ENCODE measurements at regions not wholly inside any gene's neighbourhood (a gene's known extent, or its start where the extent isn't known, plus 50 kb on each side); places are given as distances from the start of the nearest gene placed in this dataset.

DNA sequence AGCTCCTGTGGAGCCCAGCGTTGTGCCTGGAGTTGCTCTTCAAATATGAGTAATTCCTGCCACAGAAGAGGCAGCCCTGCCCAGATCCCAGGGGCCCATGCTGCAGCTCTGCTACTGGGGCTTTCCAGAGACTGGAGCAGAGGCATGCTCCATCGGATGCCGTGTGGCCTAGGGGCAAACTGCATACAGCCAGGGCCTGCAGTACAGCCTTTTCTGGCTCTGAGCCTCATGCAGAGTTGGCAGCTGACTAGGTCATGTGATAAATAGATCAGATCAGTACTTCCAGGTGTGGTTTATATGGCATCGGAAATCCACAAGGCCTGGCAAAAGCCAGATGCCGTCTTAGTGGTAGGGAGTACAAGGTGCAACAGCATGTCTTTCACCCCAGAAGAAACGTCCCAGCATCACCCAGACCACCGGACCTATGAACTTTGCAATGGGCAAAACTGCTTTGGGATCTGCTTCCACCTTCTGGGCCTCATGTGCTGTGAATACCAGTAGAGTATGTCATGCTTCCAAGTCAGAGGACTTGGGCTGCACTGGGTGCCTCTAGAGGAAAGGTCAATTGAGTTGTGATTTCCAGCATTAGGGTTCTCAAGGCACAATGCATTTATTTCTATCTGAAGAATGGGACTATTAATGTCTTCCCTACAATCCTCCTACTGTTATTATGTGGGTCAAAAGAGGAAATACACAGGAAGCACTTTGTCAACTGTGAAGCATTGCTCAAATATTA, 250.7 kb upstream of the ZNF32 start:
- Histone ChIP-seq H3K9me3 (ENCODE audit: control insufficient read depth, low read depth, low read length) (no peaks in the 10 kb centered on the region), H3K4me1 (ENCODE audit: control insufficient read depth, insufficient read depth, low read length) (no peaks in the 10 kb centered on the region), H3K27ac (ENCODE audit: low read length) (no peak overlapping the region), H3K27me3 (ENCODE audit: control insufficient read depth, insufficient read depth, low read length) (no peaks in the 10 kb centered on the region), H3K4me3 (ENCODE audit: low read length) (no peak overlapping the region), H3K36me3 (ENCODE audit: control insufficient read depth, insufficient read depth, low read length) (no peaks in the 10 kb centered on the region)
- no peak for DNase-seq
- WGBS (ENCODE audit: insufficient coverage, low lambda C conversion rate) = no CpG with 5 or more reads among the region's 7 CpGs

DNA sequence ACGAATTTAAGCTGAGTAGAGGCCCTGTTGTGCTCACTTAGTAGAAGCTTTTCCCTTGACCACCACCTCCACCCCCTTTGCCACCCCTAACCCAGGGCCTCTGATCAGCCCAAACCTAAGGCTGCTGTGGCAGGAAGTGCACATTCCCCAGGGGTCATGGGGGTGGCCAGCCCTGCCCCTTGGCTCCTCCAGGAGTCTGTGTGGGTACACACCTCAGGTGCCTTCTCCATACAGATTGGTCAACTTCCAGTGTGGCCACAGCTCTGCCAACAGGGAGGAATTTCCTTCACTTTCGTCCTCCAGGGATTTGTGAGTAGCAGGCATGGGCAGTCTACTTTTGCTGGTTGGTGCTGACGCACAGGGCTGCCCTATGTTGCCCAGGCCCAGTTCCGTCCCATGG, 249.9 kb upstream of the ZNF32 start:
- WGBS (ENCODE audit: insufficient coverage, low lambda C conversion rate) = no CpG with 5 or more reads among the region's 4 CpGs
- Histone ChIP-seq H3K9me3 (ENCODE audit: control insufficient read depth, low read depth, low read length) (no peaks in the 10 kb centered on the region), H3K36me3 (ENCODE audit: control insufficient read depth, insufficient read depth, low read length) (no peaks in the 10 kb centered on the region), H3K27ac (ENCODE audit: low read length) (no peak overlapping the region), H3K27me3 (ENCODE audit: control insufficient read depth, insufficient read depth, low read length) (no peaks in the 10 kb centered on the region), H3K4me1 (ENCODE audit: control insufficient read depth, insufficient read depth, low read length) (no peaks in the 10 kb centered on the region), H3K4me3 (ENCODE audit: low read length) (no peak overlapping the region)
- DNase-seq = no peak

DNA sequence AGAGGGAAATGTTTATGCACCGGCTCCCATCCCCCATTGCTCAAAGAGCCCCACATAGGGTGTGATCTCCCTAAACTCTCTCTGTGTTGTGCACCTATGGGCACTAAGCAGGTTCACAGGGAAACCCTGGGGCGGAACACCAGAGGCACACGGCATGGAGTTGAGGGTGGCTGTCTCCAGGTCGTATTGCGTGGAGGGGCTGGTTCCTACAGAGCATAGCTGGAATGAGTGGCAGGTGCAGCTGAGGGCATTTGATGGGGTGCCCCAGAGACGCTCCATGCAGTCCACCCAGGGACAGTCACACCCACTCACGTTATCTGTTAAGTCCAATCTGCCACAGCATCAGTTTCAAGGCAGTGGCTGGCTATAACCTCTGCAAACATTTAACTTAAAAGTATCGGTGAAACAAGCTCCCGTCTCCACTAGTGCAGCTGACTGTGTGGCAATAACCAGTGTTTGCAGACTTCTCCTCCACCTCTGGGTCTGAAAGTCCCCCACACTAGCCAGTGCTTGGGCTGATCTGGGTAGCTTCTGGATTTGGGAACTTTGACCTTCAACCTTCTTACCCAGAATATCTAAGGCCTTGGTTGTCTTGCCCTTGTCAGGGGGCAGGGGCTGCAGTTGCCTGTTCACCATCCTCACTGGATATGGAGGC, 249.2 kb upstream of the ZNF32 start:
- no peak overlapping the region for H3K27ac ChIP-seq (ENCODE audit: low read length)
- H3K4me3 ChIP-seq (ENCODE audit: low read length) = no peak overlapping the region
- no CpG with 5 or more reads among the region's 9 CpGs for WGBS (ENCODE audit: insufficient coverage, low lambda C conversion rate)
- H3K36me3 ChIP-seq (ENCODE audit: control insufficient read depth, insufficient read depth, low read length) = no peaks in the 10 kb centered on the region
- H3K9me3 ChIP-seq (ENCODE audit: control insufficient read depth, low read depth, low read length) = no peaks in the 10 kb centered on the region
- no peaks in the 10 kb centered on the region for H3K27me3 ChIP-seq (ENCODE audit: control insufficient read depth, insufficient read depth, low read length)
- DNase-seq = no peak
- no peaks in the 10 kb centered on the region for H3K4me1 ChIP-seq (ENCODE audit: control insufficient read depth, insufficient read depth, low read length)

DNA sequence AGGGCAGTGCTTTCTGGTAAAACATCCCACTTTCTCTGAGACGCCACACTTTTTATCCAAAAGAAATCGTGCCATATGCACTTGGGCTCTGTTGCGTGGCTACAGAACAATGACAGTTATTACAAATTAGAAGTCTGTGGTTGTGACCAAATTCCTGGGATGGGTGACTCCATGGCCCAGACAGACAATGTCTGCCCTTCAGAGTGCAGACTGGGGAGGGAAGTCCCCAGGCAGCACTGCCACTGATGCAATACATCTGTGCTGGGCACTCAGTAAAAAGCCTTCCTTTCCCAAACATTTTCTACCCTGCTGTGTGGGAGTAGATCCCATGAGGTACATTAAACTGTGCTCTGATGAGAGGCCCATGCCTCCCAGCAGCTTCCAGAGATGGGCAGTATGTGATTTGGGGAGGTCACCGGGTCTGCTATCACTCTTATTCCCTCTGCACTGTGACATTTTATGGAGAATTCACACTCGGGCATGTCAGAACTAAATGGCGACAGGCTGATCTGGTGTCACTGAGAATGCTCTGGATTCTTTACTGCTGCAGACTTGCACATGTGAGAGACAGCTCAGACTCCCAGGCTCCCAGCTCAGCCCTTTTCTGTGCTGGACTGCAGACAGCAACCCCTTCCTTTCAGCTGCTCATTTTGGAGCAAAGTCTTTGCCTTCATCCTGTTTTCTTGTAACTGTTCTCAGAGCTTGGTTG, 243.5 kb upstream of the ZNF32 start:
- no CpG with 5 or more reads among the region's 6 CpGs for WGBS (ENCODE audit: insufficient coverage, low lambda C conversion rate)
- no peak for DNase-seq
- Histone ChIP-seq H3K27ac (ENCODE audit: low read length) (no peak overlapping the region), H3K9me3 (ENCODE audit: control insufficient read depth, low read depth, low read length) (no peaks in the 10 kb centered on the region), H3K4me3 (ENCODE audit: low read length) (no peak overlapping the region), H3K27me3 (ENCODE audit: control insufficient read depth, insufficient read depth, low read length) (no peaks in the 10 kb centered on the region), H3K4me1 (ENCODE audit: control insufficient read depth, insufficient read depth, low read length) (no peaks in the 10 kb centered on the region), H3K36me3 (ENCODE audit: control insufficient read depth, insufficient read depth, low read length) (no peaks in the 10 kb centered on the region)

DNA sequence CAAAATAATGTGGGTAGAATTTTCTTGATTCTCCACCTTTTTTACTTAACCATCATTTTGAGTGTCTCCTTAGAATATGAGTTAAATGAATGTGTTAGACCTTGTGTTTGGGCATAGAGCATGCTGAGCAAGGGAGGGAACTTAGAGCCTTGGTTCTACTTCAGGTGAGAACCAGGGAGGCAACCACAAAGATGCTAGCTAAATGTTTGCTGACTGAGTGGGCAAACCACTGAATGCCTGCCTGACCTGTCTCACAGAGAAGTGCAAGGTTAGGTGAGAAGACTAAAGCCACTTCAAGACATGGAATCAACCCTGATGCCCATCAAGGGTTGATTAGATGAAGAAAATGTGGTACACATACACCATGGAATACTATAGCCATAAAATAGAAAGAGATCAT, 242.6 kb upstream of the ZNF32 start:
- H3K9me3 ChIP-seq (ENCODE audit: control insufficient read depth, low read depth, low read length) = no peaks in the 10 kb centered on the region
- H3K36me3 ChIP-seq (ENCODE audit: control insufficient read depth, insufficient read depth, low read length) = no peaks in the 10 kb centered on the region
- no peak for DNase-seq
- H3K27ac ChIP-seq (ENCODE audit: low read length) = no peak overlapping the region
- no peaks in the 10 kb centered on the region for H3K4me1 ChIP-seq (ENCODE audit: control insufficient read depth, insufficient read depth, low read length)
- H3K27me3 ChIP-seq (ENCODE audit: control insufficient read depth, insufficient read depth, low read length) = no peaks in the 10 kb centered on the region
- H3K4me3 ChIP-seq (ENCODE audit: low read length) = no peak overlapping the region

DNA sequence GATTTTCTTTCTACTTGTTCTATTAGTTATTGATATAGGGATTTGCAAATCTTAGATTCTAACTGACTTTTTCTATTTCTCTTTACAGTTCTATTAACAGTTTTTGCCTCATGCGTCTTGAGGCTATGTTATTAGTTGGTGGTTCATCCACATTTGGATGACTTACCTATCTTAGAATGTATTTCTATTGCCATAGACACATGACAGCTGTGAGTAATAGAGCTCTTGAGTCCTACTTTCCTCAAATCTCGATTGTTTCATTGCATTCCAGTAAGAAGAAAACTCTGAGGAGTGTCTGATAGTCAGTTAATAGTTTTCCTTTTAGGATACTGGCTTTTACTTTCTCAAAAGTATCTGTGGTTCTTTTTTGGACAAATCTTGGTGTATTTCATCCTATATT, 241.4 kb upstream of the ZNF32 start:
- no peak for DNase-seq
- H3K4me3 ChIP-seq (ENCODE audit: low read length) = no peak overlapping the region
- no peaks in the 10 kb centered on the region for H3K9me3 ChIP-seq (ENCODE audit: control insufficient read depth, low read depth, low read length)
- no peaks in the 10 kb centered on the region for H3K27me3 ChIP-seq (ENCODE audit: control insufficient read depth, insufficient read depth, low read length)
- WGBS (ENCODE audit: insufficient coverage, low lambda C conversion rate) = no CpG with 5 or more reads among the region's 2 CpGs
- no peaks in the 10 kb centered on the region for H3K36me3 ChIP-seq (ENCODE audit: control insufficient read depth, insufficient read depth, low read length)
- no peaks in the 10 kb centered on the region for H3K4me1 ChIP-seq (ENCODE audit: control insufficient read depth, insufficient read depth, low read length)
- H3K27ac ChIP-seq (ENCODE audit: low read length) = no peak overlapping the region

DNA sequence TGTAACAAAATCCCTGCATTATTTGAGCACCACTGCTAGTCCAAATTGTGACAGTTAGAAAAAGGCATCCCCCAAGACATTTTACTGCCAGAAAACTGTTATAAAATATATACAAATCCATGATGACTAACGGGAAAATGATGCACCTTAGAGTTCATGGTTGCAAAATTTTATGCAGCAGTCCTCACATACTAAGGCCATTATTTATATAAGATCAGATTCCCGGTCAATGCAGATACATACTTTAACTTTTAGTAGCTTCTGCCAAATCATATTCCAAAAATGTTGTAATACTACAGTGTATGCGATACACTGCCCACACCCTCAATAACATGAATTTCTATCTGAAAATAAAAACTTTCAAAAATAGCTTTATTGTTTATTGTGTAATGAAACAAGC, 239.9 kb upstream of the ZNF32 start:
- H3K27ac ChIP-seq (ENCODE audit: low read length) = no peak overlapping the region
- DNase-seq = no peak
- no peaks in the 10 kb centered on the region for H3K36me3 ChIP-seq (ENCODE audit: control insufficient read depth, insufficient read depth, low read length)
- H3K9me3 ChIP-seq (ENCODE audit: control insufficient read depth, low read depth, low read length) = no peaks in the 10 kb centered on the region
- H3K4me1 ChIP-seq (ENCODE audit: control insufficient read depth, insufficient read depth, low read length) = no peaks in the 10 kb centered on the region
- H3K4me3 ChIP-seq (ENCODE audit: low read length) = no peak overlapping the region
- no peaks in the 10 kb centered on the region for H3K27me3 ChIP-seq (ENCODE audit: control insufficient read depth, insufficient read depth, low read length)
- WGBS (ENCODE audit: insufficient coverage, low lambda C conversion rate) = 88% methylated on average over 1 of the region's 3 CpGs

DNA sequence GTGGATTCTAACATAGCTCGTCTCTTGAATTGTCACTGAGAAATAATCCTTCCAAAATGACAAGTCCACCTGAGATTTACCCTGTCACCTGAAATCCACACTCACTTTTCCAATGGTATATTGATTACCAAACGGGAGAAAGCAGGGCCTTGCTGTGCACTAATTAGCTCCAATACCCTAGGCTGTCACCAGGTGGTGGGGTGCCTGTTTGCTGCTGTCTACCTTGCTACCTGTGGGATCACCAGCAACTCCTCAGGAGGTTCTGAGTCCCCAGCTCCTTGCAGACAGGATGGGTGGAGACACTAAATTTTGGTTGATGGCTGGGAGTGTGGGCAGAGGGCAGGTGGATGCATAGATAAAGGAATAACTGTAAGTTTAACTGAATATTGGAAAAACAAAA, 237.2 kb upstream of the ZNF32 start:
- H3K27ac ChIP-seq (ENCODE audit: low read length) = no peak overlapping the region
- no peaks in the 10 kb centered on the region for H3K27me3 ChIP-seq (ENCODE audit: control insufficient read depth, insufficient read depth, low read length)
- H3K4me3 ChIP-seq (ENCODE audit: low read length) = no peak overlapping the region
- H3K9me3 ChIP-seq (ENCODE audit: control insufficient read depth, low read depth, low read length) = no peaks in the 10 kb centered on the region
- no peaks in the 10 kb centered on the region for H3K36me3 ChIP-seq (ENCODE audit: control insufficient read depth, insufficient read depth, low read length)
- no peak for DNase-seq
- no peaks in the 10 kb centered on the region for H3K4me1 ChIP-seq (ENCODE audit: control insufficient read depth, insufficient read depth, low read length)
- no CpG with 5 or more reads among the region's 2 CpGs for WGBS (ENCODE audit: insufficient coverage, low lambda C conversion rate)

DNA sequence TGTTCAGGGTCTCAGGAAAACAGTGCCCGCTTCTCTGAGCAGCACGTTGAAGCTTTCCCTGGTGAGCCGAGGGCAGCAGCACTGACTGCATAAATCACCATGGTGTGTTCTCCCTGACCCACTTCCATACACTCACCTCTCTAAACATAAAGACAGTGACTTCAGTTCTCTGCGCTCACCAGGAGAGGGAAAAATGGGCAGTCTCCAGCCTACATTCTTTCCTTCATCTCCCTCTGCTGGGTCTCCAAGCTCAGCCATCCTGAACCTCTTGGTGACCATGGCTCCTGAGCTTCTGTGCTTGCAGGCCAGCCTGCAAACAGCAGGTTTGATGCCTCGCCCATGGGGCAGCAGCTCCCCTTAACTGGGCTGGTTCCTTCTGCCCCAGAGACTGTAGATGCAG, 236.6 kb upstream of the ZNF32 start:
- H3K27ac ChIP-seq (ENCODE audit: low read length) = no peak overlapping the region

DNA sequence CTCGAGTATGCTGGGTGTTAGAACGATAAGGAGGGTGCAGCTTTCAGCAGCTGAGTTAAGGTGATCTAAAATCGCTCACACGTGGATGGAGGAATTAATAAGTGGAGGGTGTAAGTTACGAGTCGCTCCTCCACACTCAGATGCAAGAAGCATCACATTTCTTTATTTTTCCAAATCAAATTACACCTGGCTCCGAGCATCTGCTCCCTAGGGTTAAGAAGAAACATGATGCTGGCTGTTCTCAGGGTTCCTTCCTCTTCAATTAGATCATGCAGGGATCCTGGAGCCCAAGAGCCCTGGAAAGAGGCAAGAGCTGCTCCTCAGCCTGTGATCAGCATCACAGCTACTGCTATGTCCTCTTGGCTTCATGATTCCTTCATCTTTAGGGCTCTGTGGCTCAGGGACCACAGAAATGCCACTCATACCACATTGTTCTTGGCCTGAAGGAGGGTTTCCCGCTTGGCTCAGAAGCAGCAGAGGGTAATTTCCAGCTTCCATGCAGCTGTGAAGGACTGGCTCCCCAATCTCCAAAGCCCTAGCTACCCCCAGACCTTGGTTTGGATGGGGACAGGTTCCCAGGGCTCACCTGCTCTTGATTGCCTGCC, 235.9 kb upstream of the ZNF32 start:
- no peak overlapping the region for H3K27ac ChIP-seq (ENCODE audit: low read length)
- H3K27me3 ChIP-seq (ENCODE audit: control insufficient read depth, insufficient read depth, low read length) = no peaks in the 10 kb centered on the region
- no peaks in the 10 kb centered on the region for H3K4me1 ChIP-seq (ENCODE audit: control insufficient read depth, insufficient read depth, low read length)
- no peak overlapping the region for H3K4me3 ChIP-seq (ENCODE audit: low read length)
- no CpG with 5 or more reads among the region's 8 CpGs for WGBS (ENCODE audit: insufficient coverage, low lambda C conversion rate)
- no peaks in the 10 kb centered on the region for H3K36me3 ChIP-seq (ENCODE audit: control insufficient read depth, insufficient read depth, low read length)
- no peak for DNase-seq
- no peaks in the 10 kb centered on the region for H3K9me3 ChIP-seq (ENCODE audit: control insufficient read depth, low read depth, low read length)

More for the DNA sequence above, 236.6 kb upstream of the ZNF32 start:
- H3K9me3 ChIP-seq (ENCODE audit: control insufficient read depth, low read depth, low read length) = no peaks in the 10 kb centered on the region
- H3K4me1 ChIP-seq (ENCODE audit: control insufficient read depth, insufficient read depth, low read length) = no peaks in the 10 kb centered on the region
- H3K36me3 ChIP-seq (ENCODE audit: control insufficient read depth, insufficient read depth, low read length) = no peaks in the 10 kb centered on the region
- DNase-seq = no peak
- H3K27me3 ChIP-seq (ENCODE audit: control insufficient read depth, insufficient read depth, low read length) = no peaks in the 10 kb centered on the region
- H3K4me3 ChIP-seq (ENCODE audit: low read length) = no peak overlapping the region
- no CpG with 5 or more reads among the region's 5 CpGs for WGBS (ENCODE audit: insufficient coverage, low lambda C conversion rate)
